HS-5 (cell line): ENCODE measurements at regions not wholly inside any gene's neighbourhood (a gene's known extent, or its start where the extent isn't known, plus 50 kb on each side); places are given as distances from the start of the nearest gene placed in this dataset.
A peak's percentile ranks its signal among the peaks of the same experiment; 100 is the strongest.

Experiments used
- DNase-seq: peaks from one replicate; pipeline ENCODE4 v3.0.0-alpha.2; 2012; ENCODE audit warnings: low read depth

DNA sequence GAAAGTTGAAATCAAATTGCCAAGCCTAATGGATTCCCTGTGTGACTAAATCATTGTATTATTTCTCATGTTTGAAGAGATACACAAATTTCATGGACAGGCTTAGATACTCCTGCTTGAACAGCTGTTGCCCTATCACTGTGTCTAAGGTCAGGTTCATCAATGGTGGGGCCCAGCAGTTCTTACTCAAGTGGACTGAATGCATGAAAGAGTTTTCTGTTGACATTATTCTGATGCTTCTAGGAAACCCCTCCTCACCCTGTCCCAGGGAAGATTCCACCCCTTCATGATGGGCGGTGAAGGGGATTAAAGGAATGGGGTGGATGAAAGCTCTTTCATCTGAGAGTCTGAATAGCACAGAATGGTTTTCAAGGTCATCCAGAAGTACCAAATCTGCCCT, 148.8 kb downstream of the INO80D start:
- DNase-seq, result no peak

DNA sequence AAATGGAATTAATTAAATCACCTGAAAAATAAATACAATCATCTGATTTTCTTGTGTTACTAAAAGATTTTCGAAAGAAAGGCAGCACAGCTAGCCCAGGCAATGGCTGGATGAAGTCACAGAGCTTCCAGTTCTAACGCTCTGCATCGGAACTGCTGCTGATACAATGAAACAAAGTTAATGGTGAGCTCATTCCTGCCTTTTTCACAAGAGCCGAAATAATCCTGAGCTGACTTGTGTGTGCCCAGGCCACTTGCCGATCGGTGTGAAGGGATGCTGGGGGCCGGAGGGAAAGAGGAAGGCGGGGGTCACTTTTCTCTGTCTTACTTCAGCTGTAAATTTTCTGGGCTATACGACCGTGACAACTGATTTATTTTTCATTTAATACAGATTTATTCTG, 149.5 kb downstream of the INO80D start:
- DNase-seq, result no peak

DNA sequence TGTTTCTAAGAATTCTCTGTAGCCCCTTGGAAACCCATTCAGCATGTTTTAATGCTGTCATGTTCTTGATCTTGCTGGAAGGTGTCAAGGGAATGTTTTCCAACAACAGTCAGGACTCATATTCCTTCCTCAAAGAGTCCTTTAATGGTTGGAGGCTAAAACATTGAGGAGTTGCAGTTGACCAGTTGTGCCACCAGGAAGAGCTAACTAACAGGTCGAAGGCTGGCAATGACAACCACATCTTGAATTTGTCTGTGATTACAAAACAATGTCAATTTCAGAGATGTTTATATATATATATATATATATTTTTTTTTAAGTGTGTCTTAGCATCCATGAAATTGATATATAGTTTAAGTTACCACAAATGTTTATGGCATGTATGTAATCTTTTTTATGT, 151.5 kb downstream of the INO80D start:
- DNase-seq, result no peak

DNA sequence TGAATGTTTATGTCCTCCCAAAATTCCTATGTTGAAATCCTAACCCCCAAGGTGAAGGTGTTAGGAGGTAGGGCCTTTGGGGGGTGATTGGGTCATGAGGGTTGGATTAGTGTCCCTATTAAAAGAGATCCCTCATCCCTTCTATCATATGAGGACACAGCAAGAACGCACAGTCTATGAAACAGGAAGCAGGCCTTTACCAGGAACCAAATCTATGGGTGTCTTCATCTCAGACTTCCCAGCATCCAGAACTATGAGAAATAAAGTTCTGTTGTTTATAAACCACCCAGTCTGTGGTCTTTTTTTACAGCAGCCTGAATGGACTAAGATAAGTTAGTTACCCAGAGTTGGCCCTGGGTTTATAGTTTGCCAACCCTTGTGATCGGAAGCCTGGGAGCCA, 153.1 kb downstream of the INO80D start:
- DNase-seq, result no peak

DNA sequence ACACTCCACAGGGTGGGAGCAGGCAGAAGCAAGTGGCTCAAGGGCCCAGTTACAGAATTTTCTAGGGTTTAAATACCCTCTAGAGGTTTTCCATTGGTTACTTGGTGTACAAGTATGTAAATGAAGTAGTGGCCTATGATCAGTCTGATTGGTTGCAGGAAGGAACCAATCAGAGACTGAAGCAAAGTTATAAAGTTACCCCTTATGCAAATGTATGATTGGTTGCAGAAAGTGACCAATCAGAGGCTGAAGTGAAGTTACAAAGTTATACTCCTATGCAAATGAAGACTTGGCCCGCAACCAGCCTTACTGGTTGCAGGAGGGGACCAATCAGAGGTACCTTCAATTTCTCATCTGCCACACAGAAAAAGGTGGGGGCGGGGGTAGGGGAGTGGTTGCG, 154.6 kb downstream of the INO80D start:
- DNase-seq, result no peak

DNA sequence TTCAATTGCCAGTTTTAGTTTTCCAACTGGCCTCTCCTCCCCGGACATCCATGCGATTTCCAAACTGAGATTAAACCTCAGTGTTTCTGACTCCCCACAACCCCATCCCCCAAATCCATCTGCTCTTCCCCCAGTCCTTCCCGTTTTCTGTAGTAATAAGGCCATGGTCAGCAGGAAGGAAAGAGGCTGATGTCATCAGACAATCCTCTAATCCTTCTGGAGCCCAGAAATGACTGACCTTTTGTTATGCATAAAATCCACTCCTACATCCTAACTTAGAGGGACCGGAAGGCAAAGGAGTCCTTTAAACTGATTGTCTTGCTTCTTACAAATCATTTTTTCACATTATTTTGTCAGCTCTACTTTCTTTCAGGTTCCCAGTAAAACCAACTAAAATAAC, 155.8 kb downstream of the INO80D start:
- no peak for DNase-seq

DNA sequence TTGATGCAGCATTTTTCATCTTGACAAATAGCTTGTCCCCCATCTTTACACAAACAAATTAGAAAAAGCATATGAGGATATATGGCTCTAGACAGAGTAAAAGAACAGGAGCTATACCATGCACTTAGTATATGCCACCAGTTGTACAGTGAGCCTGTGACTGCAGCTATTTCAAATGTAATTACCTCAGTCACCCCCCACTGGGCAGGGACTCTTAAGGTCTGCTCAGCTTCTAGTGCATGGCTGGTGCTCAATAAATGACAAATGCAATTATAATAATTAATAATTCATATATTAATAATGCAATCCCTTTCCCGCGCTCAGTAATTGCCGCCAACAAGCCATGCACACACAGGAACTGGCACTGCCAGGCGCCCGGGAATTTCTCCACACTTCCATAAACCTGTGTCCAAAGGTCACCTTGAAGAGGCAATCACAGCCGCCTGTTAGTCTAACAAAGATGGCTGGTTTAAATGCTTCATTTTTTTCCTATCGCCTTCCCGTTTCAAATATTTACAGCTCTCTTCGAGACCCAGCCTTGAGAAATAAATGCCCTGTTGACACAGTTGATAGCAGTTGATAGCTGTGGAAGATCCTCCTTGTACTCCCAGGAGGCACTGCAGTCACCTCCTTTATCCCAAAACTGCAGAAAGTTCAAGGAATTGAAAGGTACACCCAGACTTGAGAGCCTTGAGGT, 156.6 kb downstream of the INO80D start:
- no peak for DNase-seq

DNA sequence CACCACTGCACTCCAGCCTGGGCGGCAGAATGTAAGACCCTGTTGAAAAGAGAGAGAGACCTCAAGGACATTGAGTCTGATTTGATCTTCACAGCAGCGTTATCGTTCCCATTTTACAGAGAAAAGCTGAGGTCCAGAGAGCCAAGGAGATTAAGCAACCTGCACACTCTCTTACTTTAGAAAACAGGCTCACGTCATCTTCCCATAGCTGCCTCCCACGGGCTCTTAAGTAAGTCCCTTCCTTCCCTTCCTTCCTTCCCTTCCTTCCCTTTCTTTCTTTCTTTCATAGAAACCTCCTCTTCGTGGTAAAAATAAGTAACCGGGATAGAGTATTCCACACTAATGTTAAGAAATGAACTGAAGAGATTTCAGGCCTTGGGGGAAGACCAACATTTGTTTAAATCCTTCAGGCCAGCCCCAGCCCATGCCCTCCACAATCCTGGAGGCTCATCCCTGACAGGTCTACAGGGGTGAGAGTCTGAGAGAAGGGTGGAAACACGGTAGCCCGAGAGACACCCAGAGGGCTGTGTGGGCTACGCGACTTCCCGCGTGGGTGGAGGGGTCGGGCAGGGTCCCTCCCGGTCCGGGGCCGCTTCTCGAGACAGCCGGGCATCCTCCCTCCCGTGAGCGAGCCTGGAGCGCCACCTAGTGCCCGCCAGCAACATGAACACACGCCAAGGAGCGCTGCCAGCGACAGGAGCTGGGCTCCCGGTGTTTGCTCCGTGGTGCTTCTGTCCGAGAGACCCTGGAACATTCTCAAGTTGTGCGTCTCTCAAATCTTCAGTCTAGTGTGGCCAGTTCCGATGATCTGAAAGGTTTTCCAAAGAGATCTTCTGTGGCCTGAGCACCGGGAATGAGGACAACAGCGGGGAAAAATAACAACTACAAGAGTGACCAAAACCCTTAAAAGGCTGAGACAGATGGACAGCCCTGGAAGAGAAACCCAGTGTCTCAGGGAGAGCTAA, 160.3 kb downstream of the INO80D start:
- peak; percentile 11 for DNase-seq

DNA sequence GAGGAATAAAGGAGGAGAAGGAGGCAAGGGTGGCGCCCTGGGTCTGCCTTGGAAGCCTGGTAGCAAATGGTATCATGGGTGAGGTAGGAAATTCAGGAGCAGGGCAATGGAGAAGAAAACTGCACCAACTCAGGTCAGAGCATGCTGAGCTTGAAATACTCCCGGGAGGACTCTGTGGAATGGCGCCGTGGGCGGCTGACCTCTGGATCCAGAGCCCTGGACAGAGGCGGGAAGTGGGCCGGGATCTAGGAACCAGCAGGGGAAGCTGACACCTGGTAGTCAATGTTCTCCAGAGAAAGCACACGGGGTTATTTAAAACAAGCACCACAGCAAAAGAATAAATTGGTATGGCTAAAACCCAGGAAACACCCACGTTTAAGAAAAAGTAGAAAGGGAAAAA, 161.3 kb downstream of the INO80D start:
- DNase-seq, result no peak

DNA sequence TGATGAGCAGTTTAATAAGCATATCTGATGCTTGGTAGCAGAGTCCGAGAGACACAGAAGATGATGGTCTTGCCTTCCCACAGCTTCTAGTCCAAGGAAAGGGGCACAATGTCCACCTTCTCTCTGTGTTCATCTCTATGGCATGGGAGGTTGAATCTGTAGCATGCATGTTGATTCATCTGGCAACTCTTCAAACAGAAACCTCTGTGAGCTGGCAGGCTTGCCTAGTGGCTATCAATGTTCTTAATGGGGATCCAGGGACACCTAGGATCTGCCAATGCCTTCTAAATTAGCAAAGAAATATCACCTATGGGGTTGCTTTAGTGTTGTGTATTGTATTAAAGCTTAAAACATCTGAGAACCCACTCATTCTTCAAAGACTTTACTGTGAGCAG, 170.8 kb downstream of the INO80D start:
- no peak for DNase-seq

DNA sequence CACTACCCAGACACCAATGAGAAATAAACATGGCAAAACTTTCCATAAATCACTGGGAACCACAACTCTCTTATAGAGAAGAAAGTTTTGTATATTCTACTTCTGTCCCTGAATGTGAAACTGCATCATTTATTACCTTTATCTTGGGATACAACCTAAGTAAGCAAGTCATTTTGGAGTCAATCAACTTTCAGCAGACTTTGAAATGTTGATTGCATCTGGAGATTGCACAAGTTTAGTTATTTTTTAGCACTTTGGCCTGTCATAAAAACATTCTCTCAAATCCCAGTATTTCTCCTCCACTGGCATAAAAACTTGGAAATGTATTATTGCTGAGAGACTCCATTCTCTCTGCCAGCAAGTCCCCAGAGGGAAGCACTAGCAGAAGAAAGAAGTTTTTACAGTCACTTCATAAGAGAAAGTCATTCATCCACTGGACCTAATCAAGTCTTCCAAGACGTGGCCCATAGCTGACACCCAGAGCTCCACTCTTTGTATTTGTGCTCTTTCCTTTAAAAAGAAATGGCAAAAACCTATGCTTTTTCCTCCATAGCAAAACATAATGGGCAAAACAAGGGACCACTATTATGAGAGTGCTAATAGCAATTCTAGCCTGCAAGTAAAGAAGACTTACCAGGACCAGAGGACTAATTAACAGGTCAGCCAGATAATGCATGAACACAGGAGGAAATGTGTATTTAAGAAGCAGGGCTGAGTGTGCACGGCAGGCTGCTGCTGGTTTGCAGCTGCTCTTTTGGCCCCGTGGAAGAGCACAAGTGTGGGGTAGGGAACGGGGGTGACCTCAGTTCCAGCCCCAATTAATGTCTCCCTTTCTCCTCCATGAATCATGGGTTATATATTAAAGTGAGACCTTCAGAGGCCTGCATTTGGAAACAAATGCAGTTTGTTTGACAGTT, 171.5 kb downstream of the INO80D start:
- DNase-seq, result no peak

DNA sequence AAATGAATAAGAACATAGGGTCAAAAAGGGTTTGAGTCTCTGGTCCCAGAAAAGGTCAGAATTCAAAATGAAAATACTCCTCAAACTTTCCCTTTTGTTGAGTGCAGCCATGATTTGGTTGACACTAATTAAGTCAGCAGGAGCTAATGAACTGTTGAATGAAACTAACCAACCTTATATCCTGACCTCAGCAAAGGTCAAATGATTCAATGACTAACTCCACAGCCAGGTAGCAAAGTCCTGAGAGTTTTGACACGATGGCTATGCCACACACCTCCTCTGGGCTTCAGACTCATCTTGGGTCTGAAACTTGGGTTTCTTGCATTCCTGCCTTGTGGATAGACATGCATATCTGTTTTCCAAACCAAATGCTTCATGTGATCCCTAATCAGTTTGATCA, 172.3 kb downstream of the INO80D start:
- no peak for DNase-seq

DNA sequence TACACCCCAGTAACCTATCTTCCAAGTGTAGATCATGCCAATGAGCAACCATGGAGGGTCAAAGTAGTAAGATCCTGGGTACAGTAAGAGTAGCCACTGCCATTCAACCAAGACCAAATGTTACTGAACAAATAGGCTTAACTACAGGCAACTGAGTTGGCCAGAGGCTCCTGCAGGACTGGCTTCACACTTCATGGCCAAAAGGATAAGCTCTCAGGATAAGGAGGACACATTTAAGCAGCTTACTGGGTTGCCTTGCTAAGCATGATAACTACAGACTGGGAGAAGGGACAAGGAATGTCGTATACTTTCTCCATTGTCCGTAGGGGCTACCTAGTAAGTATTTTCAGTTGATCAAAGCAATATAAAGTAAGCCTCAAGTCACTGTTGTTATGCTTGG, 174.7 kb downstream of the INO80D start:
- no peak for DNase-seq

DNA sequence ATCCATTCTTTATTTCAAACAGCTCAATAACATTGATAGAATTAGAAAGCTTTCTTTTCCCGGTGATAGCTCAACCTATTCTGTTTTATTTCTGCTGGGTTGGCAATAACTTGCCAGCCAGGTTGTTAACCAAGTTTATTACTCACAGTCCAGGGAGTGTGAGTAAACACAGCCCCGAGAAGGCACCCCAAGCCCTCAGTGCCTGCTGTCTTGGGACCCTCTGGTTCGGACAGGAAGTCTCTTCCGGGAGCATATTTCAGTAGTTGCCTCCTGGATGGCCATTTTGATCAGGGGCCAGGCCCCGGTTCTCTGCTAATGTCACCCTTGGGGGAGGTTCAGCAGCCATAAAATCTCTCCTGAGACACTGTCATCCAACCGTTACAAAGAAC, 176.8 kb downstream of the INO80D start:
- DNase-seq, result no peak

DNA sequence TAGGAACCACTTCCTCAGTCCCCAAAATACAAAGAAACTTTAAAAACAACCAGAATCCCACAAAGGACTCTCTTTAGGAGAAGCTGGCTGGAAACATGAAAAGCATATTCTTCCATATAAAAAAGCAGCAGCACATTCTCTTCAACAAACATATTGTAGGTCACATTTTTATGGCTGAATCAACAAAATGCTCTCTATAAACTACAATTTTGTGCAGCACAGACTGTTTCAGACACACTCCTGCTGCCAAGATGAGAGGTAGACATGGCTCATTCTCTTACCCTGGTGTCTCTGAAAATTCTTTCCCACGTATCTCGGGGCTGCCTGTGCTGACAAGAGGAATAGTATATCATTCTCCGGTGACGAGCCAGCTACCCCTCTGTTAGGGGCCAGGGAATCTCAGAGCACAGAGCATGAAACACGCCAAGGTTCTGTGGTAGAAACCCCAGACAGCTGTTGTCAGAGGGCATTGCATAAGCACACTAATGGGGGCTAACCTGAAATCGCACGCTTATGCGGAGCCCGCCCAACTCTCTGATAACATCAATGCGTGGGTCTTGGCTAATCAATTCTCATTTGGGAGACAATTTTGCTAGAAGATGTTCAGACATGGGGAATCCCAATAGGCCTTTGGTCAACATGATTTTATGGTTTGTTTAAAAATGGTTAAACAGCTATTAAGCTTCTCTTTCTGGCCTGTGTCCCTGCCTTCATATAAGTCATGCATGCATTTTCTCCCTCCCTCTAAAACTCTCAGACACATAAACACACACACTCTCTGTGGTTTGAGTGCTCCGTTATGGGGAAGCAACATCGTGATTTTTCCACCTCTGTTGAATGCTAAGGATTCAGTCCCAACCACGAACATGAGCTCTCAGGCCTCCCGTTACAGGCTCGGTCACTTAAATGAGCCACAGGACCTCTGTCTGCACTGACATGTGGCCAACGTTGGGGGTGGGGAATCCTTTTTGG, 177.5 kb downstream of the INO80D start:
- no peak for DNase-seq

DNA sequence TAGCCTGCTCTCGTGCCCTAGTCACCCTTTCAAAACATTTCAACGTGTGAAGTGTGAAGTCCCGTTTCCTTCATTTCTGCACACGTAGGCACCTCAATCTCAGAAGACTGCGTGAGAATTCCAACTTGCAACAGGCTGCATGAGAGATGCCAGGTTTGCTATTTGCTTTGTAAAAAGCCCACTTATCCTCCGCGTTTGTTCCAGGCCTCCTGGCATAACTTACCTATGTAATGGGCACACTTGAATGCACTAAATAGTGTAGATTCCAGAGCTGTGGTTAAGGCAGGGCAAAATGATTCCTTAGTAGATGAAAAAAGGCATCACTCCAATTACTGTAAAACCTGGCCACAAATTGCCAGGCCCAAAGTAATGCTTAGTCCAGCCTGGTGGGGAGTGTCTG, 179.6 kb downstream of the INO80D start:
- DNase-seq, result no peak

DNA sequence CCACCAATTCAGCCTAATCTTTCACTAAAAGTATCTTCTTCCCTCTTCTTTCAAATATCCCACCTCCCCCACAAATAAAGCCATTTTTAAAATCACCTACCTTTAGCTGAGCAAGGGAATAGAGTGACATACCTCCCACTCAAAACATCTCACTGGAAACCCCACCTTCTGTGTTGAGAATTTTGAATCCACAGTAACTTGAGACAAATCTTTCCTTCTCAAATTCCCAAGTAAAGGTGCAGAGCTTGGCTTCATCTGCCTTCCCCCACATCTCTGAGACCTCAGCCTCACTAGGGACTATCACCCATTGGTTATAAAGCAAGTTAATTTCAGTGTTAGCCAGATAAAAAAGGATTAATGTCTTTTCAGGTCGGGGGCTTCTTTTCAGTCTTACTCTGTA, 180.4 kb downstream of the INO80D start:
- DNase-seq, result no peak

DNA sequence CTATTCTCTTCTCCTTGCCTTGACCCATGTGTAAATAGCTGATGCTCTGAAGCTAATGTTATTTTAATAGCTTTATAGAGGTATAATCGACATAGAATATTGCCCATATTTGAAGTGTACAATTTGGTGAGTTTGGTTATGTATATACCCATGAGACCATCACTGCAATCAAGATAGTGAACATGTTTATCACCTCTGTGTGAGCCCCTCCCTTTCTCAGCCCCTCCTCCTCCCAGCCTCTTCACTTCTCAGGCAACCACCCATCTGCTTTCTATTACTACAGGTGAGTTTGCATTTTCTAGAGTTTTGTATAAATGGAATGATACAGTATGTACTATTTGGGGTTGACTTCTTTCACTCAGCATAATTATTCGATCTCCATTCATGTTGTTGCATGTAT, 181.1 kb downstream of the INO80D start:
- no peak for DNase-seq

DNA sequence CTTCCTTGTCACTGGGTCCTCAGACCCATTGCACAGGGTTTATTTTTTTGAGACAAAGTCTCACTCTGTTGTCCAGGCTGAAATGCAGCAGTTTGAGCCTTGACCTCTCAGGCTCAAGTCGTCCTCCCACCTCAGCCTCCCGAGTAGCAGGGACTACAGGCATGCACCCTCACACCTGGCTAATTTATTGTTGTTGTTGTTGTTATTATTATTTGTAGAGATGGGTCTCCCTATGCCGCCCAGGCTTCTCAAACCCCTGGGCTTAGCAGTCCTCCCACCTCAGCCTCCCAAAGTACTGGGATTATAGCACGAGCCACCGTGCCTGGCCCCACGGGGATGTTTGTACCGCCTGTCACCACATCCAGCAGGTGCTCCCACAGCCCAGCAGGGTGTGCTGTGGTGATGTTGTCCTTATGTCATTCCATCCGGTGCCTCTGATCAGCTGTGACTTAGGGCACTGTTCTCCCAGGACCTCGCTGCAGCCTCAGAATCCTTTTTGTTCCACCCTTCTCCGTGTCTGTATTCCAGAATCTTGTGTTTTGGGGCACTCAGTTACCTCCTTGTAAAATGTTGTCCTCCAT, 182.3 kb downstream of the INO80D start:
- no peak for DNase-seq

DNA sequence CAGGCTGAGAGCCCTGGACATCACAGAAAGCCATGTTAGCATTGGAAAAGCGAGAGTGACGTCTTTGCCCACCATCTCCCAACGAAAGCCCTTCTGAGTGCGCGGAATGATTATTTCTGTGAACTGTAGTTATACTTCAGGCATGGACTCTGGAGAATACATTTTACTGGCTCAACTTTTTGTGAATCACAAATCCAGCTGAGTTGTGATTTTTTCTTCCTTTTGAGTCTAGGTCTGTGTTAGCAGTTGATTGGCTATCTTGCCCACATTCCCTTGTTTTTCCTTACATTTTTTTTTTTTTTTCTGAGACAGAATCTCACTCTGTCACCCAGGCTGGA, 183.1 kb downstream of the INO80D start:
- DNase-seq, result no peak
